Lower leg skin (tissue), 3 donors: ENCODE measurements at regions not wholly inside any gene's neighbourhood (a gene's known extent, or its start where the extent isn't known, plus 50 kb on each side); places are given as distances from the start of the nearest gene placed in this dataset.

Experiments
- CTCF ChIP-seq, 3 donors: fragments of 450-650 bp; IDR thresholded peaks; one replicate each; pipeline ENCODE4 v1.5.1; 2016; ENCODE audit warnings: antibody characterized with exemption in 3 of 3, mild to moderate bottlenecking in 3 of 3, moderate library complexity in 2 of 3
- POLR2A ChIP-seq, 2 donors: fragments of 450-650 bp; IDR thresholded peaks; one replicate each; pipeline ENCODE4 v1.6.1; 2016 to 2017; ENCODE audit warnings: antibody characterized with exemption in 2 of 2, mild to moderate bottlenecking in 1 of 2, moderate library complexity in 1 of 2

- TF ChIP-seq CTCF (IDR thresholded peaks at IDR 0.05), result no peak
- TF ChIP-seq POLR2A (IDR thresholded peaks at IDR 0.05), result no peak
Measured at GRCh38 chr13:99628442-99628841, 127.2 kb downstream of the TM9SF2 start.
